Retinal pigment epithelial cell (primary cell): ENCODE measurements at regions not wholly inside any gene's neighbourhood (a gene's known extent, or its start where the extent isn't known, plus 50 kb on each side); places are given as distances from the start of the nearest gene placed in this dataset.
"Not testable (repeated sequence)": the region's sequence is repeated elsewhere in the genome, so short reads cannot be mapped to it uniquely, and the experiment has no call there.

Experiments
- DNase-seq: peaks from one replicate; pipeline ENCODE4 v3.0.0-alpha.2; 2010; ENCODE audit warnings: low read depth
- H3K4me3 ChIP-seq: 2 replicates; pipeline ENCODE4 v1.5.1; 2011; ENCODE audit warnings: mild to moderate bottlenecking, low read length, control low read depth, moderate library complexity
- CTCF ChIP-seq: conservative IDR thresholded peaks from 2 replicates; pipeline ENCODE4 v1.5.1; 2011; ENCODE audit warnings: low read depth, low read length, control low read depth, inconsistent platforms

DNA sequence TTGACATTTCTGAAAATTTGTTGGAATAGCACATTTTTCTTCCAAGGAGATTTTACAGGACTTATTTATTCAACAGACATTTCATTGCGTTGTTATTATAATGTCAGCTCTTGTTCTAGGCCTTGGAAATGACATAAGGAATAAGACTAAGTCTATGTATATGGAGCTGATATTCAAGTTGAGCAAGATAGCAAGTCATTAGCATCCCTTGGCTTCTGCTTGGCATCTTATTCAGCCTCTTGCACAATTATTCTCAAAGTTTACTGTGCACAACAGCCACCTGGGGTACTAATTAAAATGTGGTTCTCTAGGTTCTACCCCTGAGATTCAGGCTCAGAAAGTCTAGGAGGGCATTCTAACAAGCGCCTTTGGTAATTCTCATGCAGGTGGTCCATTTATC lies 304.8 kb upstream of the DDI1 start:
- no peak for DNase-seq
- no peak for TF ChIP-seq CTCF
- no peak overlapping the region for H3K4me3 ChIP-seq

DNA sequence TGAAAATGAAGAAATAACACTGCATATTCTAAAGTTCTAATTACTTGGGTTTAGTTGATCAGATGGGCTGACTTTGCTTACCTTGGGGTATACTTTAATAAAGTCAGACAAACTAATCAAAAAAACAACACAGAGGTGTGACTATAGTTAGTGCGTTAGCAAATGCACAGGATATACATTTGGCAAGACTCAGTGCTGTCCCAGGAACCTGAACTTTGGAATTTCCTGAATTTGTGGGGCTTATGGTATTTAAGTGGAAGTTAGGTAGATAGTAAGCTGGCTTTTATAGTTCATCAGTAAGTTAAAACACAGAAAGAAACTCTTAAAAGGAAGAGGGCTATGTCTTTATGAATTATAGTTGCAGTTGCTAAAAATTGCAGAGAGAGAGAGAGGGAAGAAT lies 302.6 kb upstream of the DDI1 start:
- no peak for TF ChIP-seq CTCF
- H3K4me3 ChIP-seq, result no peak overlapping the region
- DNase-seq, result no peak

GRCh38 chr11:103735497-103736032 lies 300.9 kb upstream of the DDI1 start:
- TF ChIP-seq CTCF, result no peak
- peak; percentile 42 for DNase-seq
- no peak overlapping the region for H3K4me3 ChIP-seq

- TF ChIP-seq CTCF, result no peak
- DNase-seq, result no peak
- no peak overlapping the region for H3K4me3 ChIP-seq
Observed at GRCh38 chr11:103736315-103737036, 300.0 kb upstream of the DDI1 start.

- DNase-seq, result no peak
- no peak overlapping the region for H3K4me3 ChIP-seq
- no peak for TF ChIP-seq CTCF
Observed at GRCh38 chr11:103737037-103737622, 299.3 kb upstream of the DDI1 start.

DNA sequence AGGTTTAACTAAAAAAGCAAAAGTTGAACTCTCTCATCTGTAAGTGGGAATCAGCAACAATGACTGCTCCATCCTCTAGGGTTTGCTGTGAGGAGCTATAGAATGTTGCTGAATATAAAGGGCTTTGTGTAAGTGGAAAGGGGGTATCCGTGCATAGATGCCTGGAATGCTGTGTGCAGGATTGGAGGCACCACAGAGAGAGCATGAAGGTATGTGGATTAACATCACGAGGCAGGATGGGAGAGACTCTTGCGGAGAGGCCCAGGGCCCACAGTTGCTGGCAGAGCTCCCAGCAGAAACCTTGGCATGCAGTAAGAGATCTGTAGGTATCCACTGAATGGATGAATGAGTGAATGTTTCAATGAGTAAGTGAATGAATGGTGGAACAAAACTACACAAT lies 298.7 kb upstream of the DDI1 start:
- H3K4me3 ChIP-seq, result no peak overlapping the region
- TF ChIP-seq CTCF, result peak; percentile 43
- peak; percentile 95 for DNase-seq

GRCh38 chr11:103739074-103739796 lies 297.2 kb upstream of the DDI1 start:
- not testable (repeated sequence) for H3K4me3 ChIP-seq, DNase-seq
